IPS DF 6.9 (cell line): ENCODE measurements at regions not wholly inside any gene's neighbourhood (a gene's known extent, or its start where the extent isn't known, plus 50 kb on each side); places are given as distances from the start of the nearest gene placed in this dataset.

Experiments
- DNase-seq: peaks from one replicate; pipeline ENCODE4 v3.0.0-alpha.2; 2013; ENCODE audit warnings: low read depth, low spot score
- H3K27ac ChIP-seq: one replicate; pipeline ENCODE4 v1.5.1; 2013; ENCODE audit warnings: low read length, control low read depth
- H3K27me3 ChIP-seq: 2 replicates; pipeline ENCODE4 v1.6.1; 2013; ENCODE audit warnings: mild to moderate bottlenecking, low read length; ENCODE audit not compliant: control insufficient read depth, insufficient read depth
- H3K36me3 ChIP-seq: 2 replicates; pipeline ENCODE4 v1.6.1; 2013; ENCODE audit warnings: low read length; ENCODE audit not compliant: control insufficient read depth, insufficient read depth
- H3K4me1 ChIP-seq: 2 replicates; pipeline ENCODE4 v1.6.1; 2013; ENCODE audit warnings: low read length; ENCODE audit not compliant: control insufficient read depth, insufficient read depth
- H3K4me3 ChIP-seq: 2 replicates; pipeline ENCODE4 v1.5.1; 2013; ENCODE audit warnings: mild to moderate bottlenecking, low read length
- H3K9me3 ChIP-seq: 2 replicates; pipeline ENCODE4 v1.6.1; 2013; ENCODE audit warnings: low read length, inconsistent platforms; ENCODE audit not compliant: control insufficient read depth, insufficient read depth
- WGBS: extraction: QIAGEN DNeasy Blood & Tissue Kit; methylation state at CpG from one replicate; pipeline ENCODE4 v1.1.7; 2013; ENCODE audit warnings: mixed read lengths, missing lambda C conversion rate; ENCODE audit not compliant: insufficient read length, insufficient coverage; 5-methylcytosine and 5-hydroxymethylcytosine counted together

- no CpG with 5 or more reads among the region's 4 CpGs for WGBS
- Histone ChIP-seq H3K27ac (no peak overlapping the region), H3K9me3 (no peaks in the 10 kb centered on the region)
Observed at GRCh38 chr7:131722371-131722770, 165.9 kb upstream of the PODXL start.

DNA sequence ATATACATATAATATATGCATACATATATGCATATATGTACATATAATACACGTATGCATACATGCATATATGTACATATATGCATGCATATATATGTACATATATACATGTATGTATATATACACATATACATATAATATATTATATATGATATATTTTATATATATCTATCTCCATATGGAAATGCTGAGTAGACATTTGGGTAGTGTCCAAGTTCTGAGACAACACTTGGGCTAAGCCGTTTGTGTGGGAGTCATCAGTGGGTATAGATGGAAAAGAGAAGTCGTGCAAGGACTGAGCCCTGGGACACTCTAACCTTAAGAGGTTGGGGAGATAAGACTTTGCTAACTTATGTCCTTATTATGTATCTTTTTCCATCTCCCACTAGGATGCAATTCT lies 165.2 kb upstream of the PODXL start:
- no peaks in the 10 kb centered on the region for H3K9me3 ChIP-seq
- WGBS, result no CpG with 5 or more reads among the region's 3 CpGs
- H3K27me3 ChIP-seq, result no peaks in the 10 kb centered on the region
- no peak overlapping the region for H3K27ac ChIP-seq
- no peak for DNase-seq
- no peaks in the 10 kb centered on the region for H3K4me1 ChIP-seq
- H3K4me3 ChIP-seq, result no peak overlapping the region
- H3K36me3 ChIP-seq, result no peaks in the 10 kb centered on the region

More at GRCh38 chr7:131722371-131722770, 165.9 kb upstream of the PODXL start:
- no peak for DNase-seq
- Histone ChIP-seq H3K36me3 (no peaks in the 10 kb centered on the region), H3K27me3 (no peaks in the 10 kb centered on the region), H3K4me3 (no peak overlapping the region), H3K4me1 (no peaks in the 10 kb centered on the region)

- no peak overlapping the region for H3K27ac ChIP-seq
- H3K4me3 ChIP-seq, result no peak overlapping the region
- no peaks in the 10 kb centered on the region for H3K36me3 ChIP-seq
- no peaks in the 10 kb centered on the region for H3K9me3 ChIP-seq
- DNase-seq, result no peak
- H3K27me3 ChIP-seq, result no peaks in the 10 kb centered on the region
- H3K4me1 ChIP-seq, result no peaks in the 10 kb centered on the region
- no CpG with 5 or more reads among the region's 2 CpGs for WGBS
Observed at GRCh38 chr7:131720703-131721102, 164.3 kb upstream of the PODXL start.

DNA sequence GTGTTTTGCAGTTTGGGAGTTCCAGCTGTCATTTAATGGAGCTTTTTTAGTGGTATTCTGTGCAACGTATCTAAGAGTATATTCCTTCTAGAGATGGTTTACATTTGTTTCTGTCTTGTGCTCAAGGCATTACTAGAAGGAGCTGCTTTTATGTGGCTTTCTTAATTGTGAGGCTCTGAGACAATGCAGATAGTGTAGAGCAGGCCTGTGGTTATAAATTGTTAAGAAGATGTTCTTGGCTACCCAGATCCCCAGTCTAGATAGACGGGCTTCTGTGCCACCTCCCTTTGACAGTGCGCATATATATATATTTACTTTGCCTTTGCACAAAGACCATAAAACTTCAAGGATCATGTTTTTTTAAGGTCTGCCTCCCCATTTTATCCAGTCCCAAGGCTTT lies 160.8 kb upstream of the PODXL start:
- H3K4me1 ChIP-seq, result no peaks in the 10 kb centered on the region
- WGBS, result no CpG with 5 or more reads among the region's 3 CpGs
- H3K4me3 ChIP-seq, result no peak overlapping the region
- no peaks in the 10 kb centered on the region for H3K9me3 ChIP-seq
- no peak for DNase-seq
- no peaks in the 10 kb centered on the region for H3K36me3 ChIP-seq
- H3K27me3 ChIP-seq, result no peaks in the 10 kb centered on the region
- no peak overlapping the region for H3K27ac ChIP-seq

GRCh38 chr7:131699323-131699722 lies 142.9 kb upstream of the PODXL start:
- Histone ChIP-seq H3K27me3 (no peaks in the 10 kb centered on the region), H3K27ac (no peak overlapping the region), H3K4me3 (no peak overlapping the region), H3K9me3 (no peaks in the 10 kb centered on the region), H3K4me1 (no peaks in the 10 kb centered on the region), H3K36me3 (no peaks in the 10 kb centered on the region)
- WGBS, result no CpG with 5 or more reads among the region's 1 CpG
- no peak for DNase-seq

DNA sequence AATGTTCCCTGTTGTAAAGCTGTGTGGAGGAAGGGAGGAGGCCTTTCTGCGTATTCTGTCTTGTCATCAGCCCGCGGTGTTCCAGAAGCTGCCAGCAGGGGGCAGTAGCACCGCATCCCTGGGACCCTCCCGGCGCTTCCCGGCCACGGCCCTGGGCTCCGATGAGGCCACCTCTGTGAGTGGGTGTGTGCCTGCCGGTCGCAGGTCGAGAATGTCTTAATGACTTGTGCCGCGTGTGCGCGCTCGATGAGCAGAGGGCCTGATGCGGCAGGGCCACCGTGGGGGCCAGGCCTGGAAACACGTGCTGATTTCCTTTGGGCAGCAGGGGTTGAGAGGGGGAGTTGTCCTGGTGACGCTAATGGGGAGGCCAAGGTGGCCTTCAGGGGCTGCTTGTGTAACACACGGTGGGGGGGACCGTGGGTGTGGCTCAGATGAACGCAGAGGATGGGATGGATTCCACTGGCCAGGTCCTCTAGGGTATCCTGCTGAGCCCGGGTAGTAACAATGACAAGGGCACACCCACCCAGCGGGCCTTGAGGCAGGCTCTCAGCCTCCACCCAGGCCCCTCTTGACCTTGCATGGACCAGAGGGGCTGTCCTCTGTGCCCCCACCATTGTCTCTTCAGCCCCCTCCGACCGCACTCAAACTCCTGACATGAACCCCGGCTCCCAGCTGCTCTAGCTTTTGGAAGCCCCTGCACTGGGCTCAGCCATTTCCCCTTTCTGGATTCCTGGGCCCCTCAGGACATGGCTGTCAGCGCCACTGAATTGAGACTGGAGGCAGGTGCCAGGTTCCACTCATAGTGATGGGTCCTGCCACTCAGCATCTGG lies 135.9 kb upstream of the PODXL start:
- no peaks in the 10 kb centered on the region for H3K9me3 ChIP-seq
- no peaks in the 10 kb centered on the region for H3K36me3 ChIP-seq
- H3K4me1 ChIP-seq, result peaks cover 4% of the 10 kb centered on the region; the same call in 1 of the 2 replicates
- H3K27ac ChIP-seq, result no peak overlapping the region
- WGBS, result no CpG with 5 or more reads among the region's 30 CpGs
- H3K27me3 ChIP-seq, result no peaks in the 10 kb centered on the region
- DNase-seq, result peak; percentile 84
- no peak overlapping the region for H3K4me3 ChIP-seq

DNA sequence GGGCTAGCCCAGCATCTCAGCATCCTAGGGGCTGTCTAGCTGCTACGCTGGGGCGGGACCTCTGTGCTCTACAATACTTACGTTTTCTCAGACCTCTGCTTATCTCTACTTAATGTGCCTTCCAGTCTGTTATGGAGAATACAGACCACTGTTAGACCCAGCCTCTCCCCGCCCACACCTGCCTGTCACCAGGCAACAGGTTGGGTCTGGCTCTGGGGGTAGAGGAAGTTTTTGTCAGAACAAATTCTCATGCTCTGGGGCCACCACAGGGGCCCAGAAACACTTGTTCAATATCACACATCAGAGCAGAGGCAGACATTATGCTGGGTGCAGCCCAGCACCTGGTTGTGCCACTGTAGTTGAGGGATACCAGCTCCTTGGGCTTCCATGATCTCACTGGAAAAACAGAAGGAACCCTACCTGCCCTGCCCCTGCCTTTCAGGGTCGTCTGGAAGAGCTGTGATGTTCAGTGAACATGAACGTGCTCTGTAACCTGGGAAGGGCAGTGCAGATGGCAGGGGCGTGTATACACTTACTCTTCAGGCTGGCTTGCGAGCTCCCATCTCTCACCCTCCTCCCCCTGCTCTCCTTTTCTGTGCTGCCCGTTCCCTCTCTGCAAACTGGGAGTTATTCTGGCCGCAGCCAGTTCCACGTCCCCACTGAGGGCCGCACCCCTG lies 135.2 kb upstream of the PODXL start:
- Histone ChIP-seq H3K4me1 (peaks cover 4% of the 10 kb centered on the region; the same call in 1 of the 2 replicates), H3K27ac (no peak overlapping the region), H3K36me3 (no peaks in the 10 kb centered on the region), H3K9me3 (no peaks in the 10 kb centered on the region), H3K27me3 (no peaks in the 10 kb centered on the region), H3K4me3 (no peak overlapping the region)
- no CpG with 5 or more reads among the region's 12 CpGs for WGBS
- no peak for DNase-seq

DNA sequence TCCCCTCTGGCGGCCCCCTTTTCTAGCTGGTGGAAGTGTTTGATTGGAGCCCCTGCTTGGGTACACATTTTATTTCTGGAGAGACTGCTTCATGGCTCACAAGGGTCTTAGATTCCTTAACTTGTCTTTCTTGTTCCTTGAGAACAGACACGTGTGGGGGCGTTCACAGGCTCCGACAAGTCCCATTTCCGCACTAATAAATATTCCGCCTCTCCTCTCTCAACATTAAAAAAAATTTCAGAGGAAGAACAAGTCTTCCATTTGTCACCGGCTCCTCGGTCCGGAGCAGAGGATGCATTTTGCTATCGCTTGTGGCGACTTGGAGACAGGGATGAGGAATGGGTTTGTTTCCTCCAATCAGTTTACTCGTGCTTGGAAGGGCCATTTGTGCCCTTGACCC lies 134.0 kb upstream of the PODXL start:
- Histone ChIP-seq H3K4me3 (no peak overlapping the region), H3K27ac (no peak overlapping the region), H3K9me3 (no peaks in the 10 kb centered on the region), H3K36me3 (no peaks in the 10 kb centered on the region), H3K27me3 (no peaks in the 10 kb centered on the region), H3K4me1 (peaks cover 4% of the 10 kb centered on the region; the same call in 1 of the 2 replicates)
- no CpG with 5 or more reads among the region's 12 CpGs for WGBS
- no peak for DNase-seq

DNA sequence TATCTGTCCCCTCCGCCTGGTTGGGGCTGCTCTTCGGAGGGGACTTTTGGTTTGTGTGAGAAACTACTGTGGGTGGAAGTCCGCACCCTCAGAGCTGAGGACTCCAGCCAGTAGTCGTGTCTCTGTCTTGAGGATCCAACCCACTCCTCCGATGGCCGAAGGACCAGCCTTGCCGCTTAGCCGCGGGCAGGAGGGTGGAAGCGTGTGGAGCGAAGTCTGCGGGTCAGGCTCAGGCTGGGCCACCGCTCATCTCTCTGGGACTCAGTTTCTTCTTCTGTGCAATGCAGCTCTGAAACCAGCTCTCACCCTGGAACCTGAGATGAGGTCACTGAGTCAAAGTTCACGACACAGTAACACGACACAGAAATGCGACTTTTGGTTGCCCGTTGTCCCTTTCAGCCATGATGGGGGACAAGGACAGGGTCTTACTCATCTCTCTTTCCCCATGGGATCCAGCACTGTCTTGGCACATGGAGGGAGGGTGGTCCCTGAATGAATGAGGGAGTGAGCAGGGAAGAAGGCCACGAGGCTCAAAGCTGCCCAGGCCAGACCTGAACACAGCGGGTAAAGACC lies 133.3 kb upstream of the PODXL start:
- no peak for DNase-seq
- Histone ChIP-seq H3K27me3 (no peaks in the 10 kb centered on the region), H3K36me3 (no peaks in the 10 kb centered on the region), H3K27ac (no peak overlapping the region), H3K9me3 (no peaks in the 10 kb centered on the region), H3K4me1 (peaks cover 4% of the 10 kb centered on the region; the same call in 1 of the 2 replicates), H3K4me3 (no peak overlapping the region)
- no CpG with 5 or more reads among the region's 19 CpGs for WGBS

- no CpG with 5 or more reads among the region's 12 CpGs for WGBS
- Histone ChIP-seq H3K4me1 (peaks cover 4% of the 10 kb centered on the region; the same call in 1 of the 2 replicates), H3K9me3 (no peaks in the 10 kb centered on the region), H3K27me3 (no peaks in the 10 kb centered on the region), H3K27ac (no peak overlapping the region), H3K4me3 (no peak overlapping the region), H3K36me3 (no peaks in the 10 kb centered on the region)
- DNase-seq, result peak; percentile 84
Observed at GRCh38 chr7:131688738-131689661, 132.6 kb upstream of the PODXL start.
